H1 (cell line): ENCODE measurements at regions not wholly inside any gene's neighbourhood (a gene's known extent, or its start where the extent isn't known, plus 50 kb on each side); places are given as distances from the start of the nearest gene placed in this dataset.

Experiments used
- CTCF ChIA-PET: fragments of 300-600 bp; sonication (Branson Sonifier 250); formaldehyde crosslinking; loops from one replicate; lab custom pipeline; 2021; ENCODE audit not compliant: partially characterized antibody; lab: Charles Lee
- POLR2A ChIA-PET: fragments of 300-600 bp; sonication (Branson Sonifier 250); formaldehyde crosslinking; loops from one replicate; lab custom pipeline; 2021; ENCODE audit warnings: inconsistent platforms; ENCODE audit not compliant: partially characterized antibody; lab: Charles Lee
- DNase-seq, 2 experiments: peaks; one replicate each; pipeline versions ENCODE4 v3.0.0 to v3.0.0-alpha.2; 2010 to 2022; ENCODE audit warnings: low spot score in 2 of 2, low read depth in 1 of 2, mixed read lengths in 1 of 2
- FAIRE-seq: peaks from 2 replicates; lab custom pipeline; 2011; peaks lifted over from hg19 to GRCh38; lab: Jason Lieb, UNC
- H2AFZ ChIP-seq: 2 replicates; pipeline ENCODE4 v1.8.1; 2012; ENCODE audit warnings: low read length, inconsistent platforms
- H2AK5ac ChIP-seq: 2 replicates; pipeline ENCODE4 v1.6.1; 2013; ENCODE audit warnings: low read depth, low read length
- H2BK120ac ChIP-seq: replicated peaks from 2 replicates; pipeline ENCODE3; 2013; ENCODE audit warnings: low read depth, low read length, inconsistent platforms
- H2BK12ac ChIP-seq: 2 replicates; pipeline ENCODE4 v1.6.1; 2013; ENCODE audit warnings: low read depth, low read length
- H2BK15ac ChIP-seq: 2 replicates; pipeline ENCODE4 v1.6.1; 2013; ENCODE audit warnings: low read length
- H2BK20ac ChIP-seq: 2 replicates; pipeline ENCODE4 v1.6.1; 2013; ENCODE audit warnings: low read length
- H2BK5ac ChIP-seq: 2 replicates; pipeline ENCODE4 v1.6.1; 2013; ENCODE audit warnings: low read depth, low read length
- H3K14ac ChIP-seq: 2 replicates; pipeline ENCODE4 v1.6.1; 2013; ENCODE audit warnings: inconsistent platforms; ENCODE audit not compliant: insufficient read length
- H3K18ac ChIP-seq: 2 replicates; pipeline ENCODE4 v1.6.1; 2013; ENCODE audit warnings: low read length; ENCODE audit errors: extremely low read depth
- H3K23ac ChIP-seq: 2 replicates; pipeline ENCODE4 v1.6.1; 2013; ENCODE audit warnings: inconsistent platforms; ENCODE audit not compliant: insufficient read length
- H3K23me2 ChIP-seq: 2 replicates; pipeline ENCODE4 v1.6.1; 2013; ENCODE audit warnings: low read depth, low read length
- H3K27ac ChIP-seq: 2 replicates; pipeline ENCODE4 v1.6.1; 2011; ENCODE audit warnings: low read depth, low read length, inconsistent platforms
- H3K27me3 ChIP-seq, 4 experiments: replicated peaks in 1 of 4; 1 replicate in 1 of 4; 2 replicates in 3 of 4; pipeline versions ENCODE4 v1.6.1 to v1.8.1; 2011 to 2013; ENCODE audit warnings: low read length in 3 of 4, mild to moderate bottlenecking in 3 of 4, inconsistent platforms in 2 of 4, mixed read lengths in 2 of 4, moderate library complexity in 1 of 4; ENCODE audit not compliant: control insufficient read depth in 3 of 4, insufficient read depth in 3 of 4; ENCODE audit errors: extremely low read depth in 1 of 4
- H3K36me3 ChIP-seq, 4 experiments: 2 replicates each; pipeline versions ENCODE4 v1.6.1 to v1.8.1; 2011 to 2013; ENCODE audit warnings: mild to moderate bottlenecking in 4 of 4, low read length in 3 of 4, moderate library complexity in 2 of 4, control low read depth in 1 of 4, inconsistent platforms in 1 of 4; ENCODE audit not compliant: insufficient read depth in 4 of 4, control insufficient read depth in 2 of 4
- H3K4ac ChIP-seq: replicated peaks from 2 replicates; pipeline ENCODE3; 2013; ENCODE audit warnings: low read length, low read depth, mixed read lengths, inconsistent platforms; ENCODE audit not compliant: insufficient read length
- H3K4me1 ChIP-seq, 4 experiments: replicated peaks in 1 of 4; 1 replicate in 1 of 4; 2 replicates in 3 of 4; pipeline versions ENCODE4 v1.6.1 to v1.8.1; 2011 to 2013; ENCODE audit warnings: low read length in 3 of 4, inconsistent platforms in 2 of 4, mixed read lengths in 1 of 4; ENCODE audit not compliant: insufficient read depth in 4 of 4, control insufficient read depth in 3 of 4
- H3K4me2 ChIP-seq, 2 experiments: 2 replicates each; pipeline versions ENCODE4 v1.6.1 to v1.8.1; 2011 to 2013; ENCODE audit warnings: low read depth in 2 of 2, low read length in 2 of 2, control low read depth in 1 of 2, inconsistent platforms in 1 of 2, mild to moderate bottlenecking in 1 of 2; ENCODE audit not compliant: insufficient read depth in 1 of 2
- H3K4me3 ChIP-seq, 4 experiments: fragments of 200-600, 300-600 bp in 1 of 4; sonication (generic), shearing (Covaris generic), sonication (Bioruptor Twin) in 1 of 4; 2 replicates each; pipeline versions ENCODE4 v1.5.1 to v1.8.1; 2011 to 2016; ENCODE audit warnings: low read length in 4 of 4, low read depth in 3 of 4, control low read depth in 2 of 4, inconsistent platforms in 2 of 4, mild to moderate bottlenecking in 2 of 4, mixed read lengths in 1 of 4, moderate library complexity in 1 of 4; ENCODE audit not compliant: insufficient read depth in 2 of 4; ENCODE audit errors: extremely low read depth in 1 of 4
- H3K56ac ChIP-seq: replicated peaks from 2 replicates; pipeline ENCODE3; 2013; ENCODE audit warnings: low read depth, mild to moderate bottlenecking, mixed read lengths, low read length, inconsistent platforms; ENCODE audit not compliant: insufficient read length
- H3K79me1 ChIP-seq: 2 replicates; pipeline ENCODE4 v1.6.1; 2013; ENCODE audit warnings: low read depth, low read length, control low read depth
- H3K79me2 ChIP-seq, 2 experiments: 2 replicates each; pipeline versions ENCODE4 v1.6.1 to v1.8.1; 2012 to 2013; ENCODE audit warnings: low read length in 2 of 2, mild to moderate bottlenecking in 2 of 2, inconsistent platforms in 1 of 2; ENCODE audit not compliant: insufficient read depth in 2 of 2, control insufficient read depth in 1 of 2
- H3K9ac ChIP-seq, 4 experiments: replicated peaks in 1 of 4; 1 replicate in 1 of 4; 2 replicates in 3 of 4; pipeline versions ENCODE4 v1.6.1 to v1.8.1; 2011 to 2013; ENCODE audit warnings: low read depth in 3 of 4, low read length in 3 of 4, control low read depth in 2 of 4, mild to moderate bottlenecking in 2 of 4, moderate library complexity in 2 of 4, inconsistent platforms in 1 of 4; ENCODE audit errors: extremely low read depth in 1 of 4
- H3K9me3 ChIP-seq, 2 experiments: 2 replicates each; pipeline versions ENCODE4 v1.6.1 to v1.8.1; 2012 to 2013; ENCODE audit warnings: mild to moderate bottlenecking in 2 of 2, moderate library complexity in 2 of 2, control low read depth in 1 of 2, inconsistent platforms in 1 of 2, low read depth in 1 of 2, low read length in 1 of 2, mixed read lengths in 1 of 2; ENCODE audit not compliant: insufficient read depth in 2 of 2
- H4K20me1 ChIP-seq, 2 experiments: replicated peaks in 1 of 2; 2 replicates each; pipeline versions ENCODE3 to v1.8.1; 2011 to 2013; ENCODE audit warnings: inconsistent platforms in 2 of 2, low read length in 2 of 2, mild to moderate bottlenecking in 1 of 2; ENCODE audit not compliant: insufficient read depth in 2 of 2, control insufficient read depth in 1 of 2
- H4K5ac ChIP-seq: 2 replicates; pipeline ENCODE4 v1.6.1; 2013; ENCODE audit warnings: low read length, low read depth, mixed read lengths, inconsistent platforms; ENCODE audit not compliant: insufficient read length
- H4K8ac ChIP-seq: 2 replicates; pipeline ENCODE4 v1.8.0; 2013; ENCODE audit warnings: mild to moderate bottlenecking, moderate library complexity, low read length, inconsistent platforms; ENCODE audit not compliant: insufficient read depth; ENCODE audit errors: extremely low read depth
- H4K91ac ChIP-seq: replicated peaks from 2 replicates; pipeline ENCODE3; 2013; ENCODE audit warnings: low read length, mixed read lengths, inconsistent platforms; ENCODE audit not compliant: insufficient read length
- SRF ChIP-seq: IDR thresholded peaks from 2 replicates; pipeline ENCODE4 v1.6.1; 2011; ENCODE audit warnings: mild to moderate bottlenecking, low read depth, low read length, moderate library complexity
- WGBS, 2 experiments: shearing (Covaris generic) in 1 of 2; methylation state at CpG; one replicate each; pipeline versions ENCODE4 v1.1.6 to v1.1.7; 2013 to 2015; ENCODE audit warnings: low lambda C conversion rate in 2 of 2, mixed read lengths in 2 of 2, inconsistent platforms in 1 of 2, low coverage in 1 of 2, missing lambda C conversion rate in 1 of 2; ENCODE audit not compliant: insufficient replicate concordance in 2 of 2, insufficient coverage in 1 of 2, insufficient read length in 1 of 2; ENCODE audit errors: extremely low coverage in 1 of 2, missing lambda C conversion rate in 1 of 2; 5-methylcytosine and 5-hydroxymethylcytosine counted together

- Histone ChIP-seq H3K23me2 (no peaks in the 10 kb centered on the region), H3K18ac (no peak overlapping the region), H3K4me1 (no peaks in the 10 kb centered on the region), H4K91ac (no peak overlapping the region), H3K56ac (no peak overlapping the region)
- FAIRE-seq, result no peak
- no peak for TF ChIP-seq SRF
- TF ChIP-seq, all 59 proteins: peak for 0
- no peaks in the 10 kb centered on the region for H4K20me1 ChIP-seq
- no peak overlapping the region for H3K27ac ChIP-seq
- H2BK20ac ChIP-seq, result no peak overlapping the region
- H4K8ac ChIP-seq, result no peak overlapping the region
- no peak overlapping the region for H3K4ac ChIP-seq
- no peak overlapping the region for H2BK5ac ChIP-seq
- no peak overlapping the region for H3K4me3 ChIP-seq
- H2BK15ac ChIP-seq, result no peak overlapping the region
- no peak overlapping the region for H3K23ac ChIP-seq
- H2BK12ac ChIP-seq, result no peak overlapping the region
- CTCF ChIA-PET, result no interaction called here
- peaks cover 0 to 1% (median 0%) of the 10 kb centered on the region in 4 experiments; a peak in 1 of 7 replicates for H3K27me3 ChIP-seq
- no peaks in the 10 kb centered on the region for H3K79me1 ChIP-seq
- 100% methylated on average over 2 of the region's 2 CpGs; no CpG with 5 or more reads in 1 of the 2 experiments for WGBS, 2 experiments
- H3K79me2 ChIP-seq, result no peaks in the 10 kb centered on the region
- H2AFZ ChIP-seq, result no peak overlapping the region
- POLR2A ChIA-PET, result interaction anchor here (0.6 kb wide), 1 partner anchor 329 kb away, joined by 3 read pairs; no protein-coding TSS in a partner anchor
- H4K5ac ChIP-seq, result no peak overlapping the region
- H2AK5ac ChIP-seq, result no peak overlapping the region
- no peak overlapping the region for H3K4me2 ChIP-seq
- no peak overlapping the region for H2BK120ac ChIP-seq
- no peak overlapping the region for H3K9ac ChIP-seq
- no peak for DNase-seq
- H3K9me3 ChIP-seq, result no peaks in the 10 kb centered on the region
- no peak overlapping the region for H3K14ac ChIP-seq
- no peaks in the 10 kb centered on the region for H3K36me3 ChIP-seq
Measured at GRCh38 chr5:26430323-26430722, 608.1 kb downstream of the CDH9 start.
